ENCODE measurements at regions not wholly inside any gene's neighbourhood (a gene's known extent, or its start where the extent isn't known, plus 50 kb on each side); places are given as distances from the start of the nearest gene placed in this dataset.

- ATAC-seq, result no peak
- no peak for TF ChIP-seq ZNF565 (CRISPR knock-in tag; conservative IDR thresholded peaks at IDR 0.05; ENCODE audit: low read depth)
- TF ChIP-seq, protein P1, sequence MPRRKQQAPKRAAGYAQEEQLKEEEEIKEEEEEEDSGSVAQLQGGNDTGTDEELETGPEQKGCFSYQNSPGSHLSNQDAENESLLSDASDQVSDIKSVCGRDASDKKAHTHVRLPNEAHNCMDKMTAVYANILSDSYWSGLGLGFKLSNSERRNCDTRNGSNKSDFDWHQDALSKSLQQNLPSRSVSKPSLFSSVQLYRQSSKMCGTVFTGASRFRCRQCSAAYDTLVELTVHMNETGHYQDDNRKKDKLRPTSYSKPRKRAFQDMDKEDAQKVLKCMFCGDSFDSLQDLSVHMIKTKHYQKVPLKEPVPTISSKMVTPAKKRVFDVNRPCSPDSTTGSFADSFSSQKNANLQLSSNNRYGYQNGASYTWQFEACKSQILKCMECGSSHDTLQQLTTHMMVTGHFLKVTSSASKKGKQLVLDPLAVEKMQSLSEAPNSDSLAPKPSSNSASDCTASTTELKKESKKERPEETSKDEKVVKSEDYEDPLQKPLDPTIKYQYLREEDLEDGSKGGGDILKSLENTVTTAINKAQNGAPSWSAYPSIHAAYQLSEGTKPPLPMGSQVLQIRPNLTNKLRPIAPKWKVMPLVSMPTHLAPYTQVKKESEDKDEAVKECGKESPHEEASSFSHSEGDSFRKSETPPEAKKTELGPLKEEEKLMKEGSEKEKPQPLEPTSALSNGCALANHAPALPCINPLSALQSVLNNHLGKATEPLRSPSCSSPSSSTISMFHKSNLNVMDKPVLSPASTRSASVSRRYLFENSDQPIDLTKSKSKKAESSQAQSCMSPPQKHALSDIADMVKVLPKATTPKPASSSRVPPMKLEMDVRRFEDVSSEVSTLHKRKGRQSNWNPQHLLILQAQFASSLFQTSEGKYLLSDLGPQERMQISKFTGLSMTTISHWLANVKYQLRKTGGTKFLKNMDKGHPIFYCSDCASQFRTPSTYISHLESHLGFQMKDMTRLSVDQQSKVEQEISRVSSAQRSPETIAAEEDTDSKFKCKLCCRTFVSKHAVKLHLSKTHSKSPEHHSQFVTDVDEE (CRISPR knock-in tag; IDR thresholded peaks at IDR 0.05), result no peak
- TF ChIP-seq RARB (CRISPR knock-in tag; IDR thresholded peaks at IDR 0.05), result no peak
- no peak for TF ChIP-seq ARNTL (CRISPR knock-in tag; IDR thresholded peaks at IDR 0.05; ENCODE audit: borderline replicate concordance, low read depth)
- no peak for TF ChIP-seq CREB5 (CRISPR knock-in tag; IDR thresholded peaks at IDR 0.05; ENCODE audit: low read depth)
- TF ChIP-seq ESRRG (CRISPR knock-in tag; IDR thresholded peaks at IDR 0.05), result no peak
Observed at GRCh38 chr12:92432724-92433441, 269.9 kb upstream of the PLEKHG7 start.

- ATAC-seq, result no peak
- TF ChIP-seq, protein P1 (CRISPR knock-in tag; IDR thresholded peaks at IDR 0.05), result no peak
- TF ChIP-seq RARB (CRISPR knock-in tag; IDR thresholded peaks at IDR 0.05) (no peak), ESRRG (CRISPR knock-in tag; IDR thresholded peaks at IDR 0.05) (no peak), ZFP3 (CRISPR knock-in tag; IDR thresholded peaks at IDR 0.05) (no peak), CSDC2 (CRISPR knock-in tag; IDR thresholded peaks at IDR 0.05) (no peak), PPARA (CRISPR knock-in tag; IDR thresholded peaks at IDR 0.05; ENCODE audit: borderline replicate concordance) (no peak), ZNF565 (CRISPR knock-in tag; conservative IDR thresholded peaks at IDR 0.05; ENCODE audit: low read depth) (no peak), TCF4 (CRISPR knock-in tag; IDR thresholded peaks at IDR 0.05; ENCODE audit: borderline replicate concordance) (no peak), ZNF8 (CRISPR knock-in tag; IDR thresholded peaks at IDR 0.05) (no peak), ZC3H10 (CRISPR knock-in tag; IDR thresholded peaks at IDR 0.05) (no peak), SNAI2 (CRISPR knock-in tag; IDR thresholded peaks at IDR 0.05) (no peak), ZNF70 (CRISPR knock-in tag; IDR thresholded peaks at IDR 0.05) (no peak)
Observed at GRCh38 chr12:92431146-92431545, 271.6 kb upstream of the PLEKHG7 start.

DNA sequence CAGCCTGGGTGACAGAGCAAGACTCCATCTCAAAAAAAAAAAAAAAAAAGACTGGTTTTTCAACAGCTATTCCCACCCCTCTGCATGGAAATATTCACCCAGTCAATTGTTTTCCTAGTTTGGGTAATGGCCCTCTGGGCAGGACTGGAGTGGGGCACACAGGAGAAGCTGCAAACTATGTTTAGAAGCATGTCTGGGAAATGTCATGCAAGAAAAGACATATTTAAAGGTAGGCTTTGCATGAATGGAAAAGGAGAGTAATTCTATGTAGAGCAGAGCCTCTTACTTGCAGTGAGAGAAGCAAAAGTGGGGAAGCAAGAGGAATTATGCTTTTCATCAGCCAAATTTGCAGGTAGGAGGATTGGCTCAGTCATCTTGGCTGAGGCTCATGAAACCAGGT is 276.5 kb upstream of the PLEKHG7 start:
- ATAC-seq, result no peak
- TF ChIP-seq, protein P1 (CRISPR knock-in tag; IDR thresholded peaks at IDR 0.05), result no peak
- no peak for TF ChIP-seq ZNF565 (CRISPR knock-in tag; conservative IDR thresholded peaks at IDR 0.05; ENCODE audit: low read depth)
- no peak for TF ChIP-seq CSDC2 (CRISPR knock-in tag; IDR thresholded peaks at IDR 0.05)
- no peak for TF ChIP-seq BACH2 (CRISPR knock-in tag; IDR thresholded peaks at IDR 0.05; ENCODE audit: borderline replicate concordance)
- no peak for TF ChIP-seq POU6F1 (CRISPR knock-in tag; IDR thresholded peaks at IDR 0.05; ENCODE audit: borderline replicate concordance, low read depth)
- TF ChIP-seq, protein P2, sequence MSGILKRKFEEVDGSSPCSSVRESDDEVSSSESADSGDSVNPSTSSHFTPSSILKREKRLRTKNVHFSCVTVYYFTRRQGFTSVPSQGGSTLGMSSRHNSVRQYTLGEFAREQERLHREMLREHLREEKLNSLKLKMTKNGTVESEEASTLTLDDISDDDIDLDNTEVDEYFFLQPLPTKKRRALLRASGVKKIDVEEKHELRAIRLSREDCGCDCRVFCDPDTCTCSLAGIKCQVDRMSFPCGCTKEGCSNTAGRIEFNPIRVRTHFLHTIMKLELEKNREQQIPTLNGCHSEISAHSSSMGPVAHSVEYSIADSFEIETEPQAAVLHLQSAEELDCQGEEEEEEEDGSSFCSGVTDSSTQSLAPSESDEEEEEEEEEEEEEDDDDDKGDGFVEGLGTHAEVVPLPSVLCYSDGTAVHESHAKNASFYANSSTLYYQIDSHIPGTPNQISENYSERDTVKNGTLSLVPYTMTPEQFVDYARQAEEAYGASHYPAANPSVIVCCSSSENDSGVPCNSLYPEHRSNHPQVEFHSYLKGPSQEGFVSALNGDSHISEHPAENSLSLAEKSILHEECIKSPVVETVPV (CRISPR knock-in tag; IDR thresholded peaks at IDR 0.05), result no peak
- no peak for TF ChIP-seq ISL1 (CRISPR knock-in tag; IDR thresholded peaks at IDR 0.05)
- TF ChIP-seq PPARA (CRISPR knock-in tag; IDR thresholded peaks at IDR 0.05; ENCODE audit: borderline replicate concordance), result no peak
- no peak for TF ChIP-seq TCF4 (CRISPR knock-in tag; IDR thresholded peaks at IDR 0.05; ENCODE audit: borderline replicate concordance)
- TF ChIP-seq, protein P3, sequence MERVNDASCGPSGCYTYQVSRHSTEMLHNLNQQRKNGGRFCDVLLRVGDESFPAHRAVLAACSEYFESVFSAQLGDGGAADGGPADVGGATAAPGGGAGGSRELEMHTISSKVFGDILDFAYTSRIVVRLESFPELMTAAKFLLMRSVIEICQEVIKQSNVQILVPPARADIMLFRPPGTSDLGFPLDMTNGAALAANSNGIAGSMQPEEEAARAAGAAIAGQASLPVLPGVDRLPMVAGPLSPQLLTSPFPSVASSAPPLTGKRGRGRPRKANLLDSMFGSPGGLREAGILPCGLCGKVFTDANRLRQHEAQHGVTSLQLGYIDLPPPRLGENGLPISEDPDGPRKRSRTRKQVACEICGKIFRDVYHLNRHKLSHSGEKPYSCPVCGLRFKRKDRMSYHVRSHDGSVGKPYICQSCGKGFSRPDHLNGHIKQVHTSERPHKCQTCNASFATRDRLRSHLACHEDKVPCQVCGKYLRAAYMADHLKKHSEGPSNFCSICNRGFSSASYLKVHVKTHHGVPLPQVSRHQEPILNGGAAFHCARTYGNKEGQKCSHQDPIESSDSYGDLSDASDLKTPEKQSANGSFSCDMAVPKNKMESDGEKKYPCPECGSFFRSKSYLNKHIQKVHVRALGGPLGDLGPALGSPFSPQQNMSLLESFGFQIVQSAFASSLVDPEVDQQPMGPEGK (CRISPR knock-in tag; IDR thresholded peaks at IDR 0.05; ENCODE audit: borderline replicate concordance), result no peak
- no peak for TF ChIP-seq ZNF70 (CRISPR knock-in tag; IDR thresholded peaks at IDR 0.05)
- no peak for TF ChIP-seq ZNF8 (CRISPR knock-in tag; IDR thresholded peaks at IDR 0.05)
- TF ChIP-seq TOX (CRISPR knock-in tag; IDR thresholded peaks at IDR 0.05; ENCODE audit: borderline replicate concordance), result no peak

All from SK-N-SH treated with all-trans-retinoic acid at 6 μM for 48 hours (cell line).